DMS153 (cell line): ENCODE measurements at regions not wholly inside any gene's neighbourhood (a gene's known extent, or its start where the extent isn't known, plus 50 kb on each side); places are given as distances from the start of the nearest gene placed in this dataset.

Experiments
- DNase-seq: peaks from one replicate; lab custom pipeline; 2025; lab: John Stamatoyannopoulos, UW

DNA sequence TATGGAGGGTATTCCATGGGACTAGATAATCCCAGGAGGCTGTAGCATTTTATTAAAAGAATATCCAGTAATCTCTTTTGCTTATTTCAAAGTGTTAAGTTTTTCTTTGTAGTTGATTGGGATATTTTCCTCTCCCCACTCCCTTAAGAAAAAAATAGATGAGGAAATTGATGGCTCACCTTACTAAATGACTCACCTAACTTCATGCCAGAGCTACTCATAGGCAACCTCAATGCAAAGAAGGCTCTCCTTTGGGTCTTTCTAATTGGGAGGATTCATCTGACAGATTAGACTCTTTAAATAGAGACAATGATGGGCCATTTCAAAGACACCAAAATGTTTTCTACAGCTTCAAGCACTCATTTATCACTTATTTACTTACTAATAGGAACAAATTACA lies 528.5 kb upstream of the BTBD3 start:
- no peak for DNase-seq

GRCh38 chr20:11391591-11391990 lies 526.1 kb upstream of the BTBD3 start:
- DNase-seq = no peak

DNA sequence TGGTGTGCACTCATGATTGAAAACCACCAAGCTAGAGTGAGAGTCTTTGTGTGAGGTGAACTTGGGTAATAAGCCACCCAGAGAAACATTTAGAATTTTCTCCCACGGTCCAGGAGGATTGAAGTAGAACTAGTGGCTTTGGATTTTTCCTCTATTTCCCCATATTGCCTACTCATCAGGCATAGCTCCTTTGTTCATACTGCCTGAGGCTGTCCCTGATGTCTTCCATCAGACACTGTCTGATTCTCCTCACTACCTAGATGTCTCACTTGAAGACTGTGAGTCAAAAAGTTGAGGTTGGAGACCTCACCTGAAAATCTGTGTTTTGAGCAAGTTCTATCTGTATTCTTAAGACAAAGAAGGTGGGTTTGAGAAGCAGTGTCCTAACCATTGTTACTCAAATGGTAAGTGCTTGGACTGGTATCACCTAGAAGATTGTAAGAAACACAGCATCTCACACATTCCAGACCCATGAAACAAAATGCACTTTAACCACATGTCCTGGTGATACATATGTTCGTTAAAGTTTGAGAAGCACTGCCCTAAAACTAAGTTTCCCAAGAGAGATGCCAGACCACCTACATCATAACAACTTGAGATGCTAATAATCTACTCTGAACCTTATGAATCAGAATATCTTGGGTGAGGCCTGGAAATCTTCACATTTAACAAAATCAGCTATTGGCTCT lies 523.4 kb upstream of the BTBD3 start:
- DNase-seq = no peak

DNA sequence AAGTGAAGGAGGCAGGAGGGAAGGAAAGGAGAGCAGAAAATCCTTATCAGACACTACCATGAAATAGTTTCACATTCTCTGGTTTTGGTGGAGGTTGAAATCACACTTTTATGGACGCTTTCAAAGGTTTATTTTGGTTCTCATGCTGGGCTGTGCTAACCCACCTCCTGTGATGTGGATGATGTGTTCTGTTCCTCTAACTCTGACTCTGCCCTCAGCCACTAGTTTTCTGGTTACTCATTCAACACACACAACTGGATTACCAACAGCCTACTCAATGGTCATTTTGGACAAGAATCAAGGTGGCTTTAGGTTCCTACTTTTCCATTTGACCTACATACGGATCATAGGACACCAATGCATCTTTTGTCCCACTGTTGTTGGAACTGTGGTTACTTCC lies 522.1 kb upstream of the BTBD3 start:
- DNase-seq = no peak

DNA sequence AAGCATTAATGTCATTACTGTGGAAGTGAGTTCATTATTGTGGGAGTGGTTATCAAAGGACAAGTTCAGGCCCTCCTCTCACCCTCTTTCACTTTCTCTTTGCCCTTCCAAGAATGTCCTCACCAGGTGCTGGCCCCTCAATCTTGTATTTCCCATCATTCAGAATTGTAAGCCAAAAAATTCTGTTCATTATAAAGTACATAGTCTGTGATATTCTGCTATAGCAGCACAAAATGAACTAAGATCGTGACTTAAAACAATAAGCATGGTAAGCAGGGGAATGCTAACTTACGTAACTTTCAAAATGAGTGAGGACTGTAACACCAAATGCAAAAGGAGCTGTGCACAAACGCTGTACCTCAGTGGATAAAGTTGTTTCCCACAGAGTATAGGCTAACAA lies 515.7 kb upstream of the BTBD3 start:
- no peak for DNase-seq

DNA sequence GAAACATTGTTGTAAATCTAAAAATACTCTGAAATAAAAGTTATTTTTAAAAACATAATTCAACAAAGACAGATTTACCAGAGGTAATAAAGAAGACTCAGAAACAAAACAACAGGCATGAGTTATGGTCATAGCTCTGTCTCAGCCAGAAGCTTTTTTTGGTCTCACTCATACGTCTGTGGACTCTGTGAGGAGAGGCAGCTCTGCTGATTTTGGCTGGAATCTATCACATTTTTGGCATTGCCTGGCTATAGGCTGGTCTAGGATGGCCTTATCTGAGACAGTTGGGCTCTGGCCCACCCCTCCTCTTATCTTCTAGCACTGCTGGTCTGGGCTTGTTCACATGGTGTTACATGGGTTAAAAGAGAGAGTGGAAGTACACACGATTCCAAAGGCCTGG lies 514.0 kb upstream of the BTBD3 start:
- no peak for DNase-seq

- no peak for DNase-seq
These were observed 510.8 kb upstream of the BTBD3 start for GRCh38 chr20:11406877-11407276.

GRCh38 chr20:11409561-11409960 lies 508.1 kb upstream of the BTBD3 start:
- no peak for DNase-seq

- no peak for DNase-seq
These were observed 505.9 kb upstream of the BTBD3 start for GRCh38 chr20:11411765-11412164.

GRCh38 chr20:11426948-11427347 lies 490.7 kb upstream of the BTBD3 start:
- no peak for DNase-seq

DNA sequence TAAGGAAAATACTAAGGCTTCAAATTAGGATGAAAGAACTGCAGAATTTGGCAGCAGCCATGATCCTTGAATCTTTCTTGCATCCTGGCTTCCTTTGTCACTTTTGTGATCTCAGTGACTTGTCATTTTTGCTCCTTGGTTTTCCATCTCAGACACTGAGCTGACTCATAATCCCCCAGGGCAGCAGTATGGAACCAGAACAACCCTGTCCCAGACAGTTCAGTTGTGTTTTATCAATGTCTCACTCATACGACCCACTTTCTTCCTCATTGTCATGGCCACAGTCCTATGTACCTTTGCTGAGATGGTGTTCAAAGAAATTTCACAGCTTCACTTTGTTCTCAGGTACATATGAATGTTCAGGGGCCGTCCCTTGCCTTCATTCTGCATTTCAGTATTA lies 488.5 kb upstream of the BTBD3 start:
- no peak for DNase-seq

GRCh38 chr20:11429889-11430519 lies 487.7 kb upstream of the BTBD3 start:
- no peak for DNase-seq

- no peak for DNase-seq
These were observed 487.0 kb upstream of the BTBD3 start for GRCh38 chr20:11430652-11431051.

GRCh38 chr20:11431621-11432020 lies 486.1 kb upstream of the BTBD3 start:
- no peak for DNase-seq

DNA sequence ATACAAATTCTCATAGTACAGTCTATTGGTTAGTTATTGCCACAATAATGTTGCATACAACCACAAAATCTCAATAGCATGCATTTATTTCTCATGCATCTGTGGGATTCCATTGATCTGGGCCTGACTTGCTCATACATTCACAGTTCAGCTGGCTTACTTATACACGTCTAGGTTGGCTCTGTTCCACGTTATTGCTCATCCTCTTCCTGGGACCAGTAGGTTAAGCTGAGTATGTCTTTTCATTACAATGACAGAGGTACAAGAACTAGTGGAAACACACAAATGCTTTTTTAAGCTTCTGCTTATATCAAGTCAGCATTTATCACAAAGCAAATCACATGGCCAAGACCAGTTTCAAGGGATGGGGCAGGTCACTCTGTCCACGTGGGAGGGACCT lies 485.3 kb upstream of the BTBD3 start:
- DNase-seq = no peak

DNA sequence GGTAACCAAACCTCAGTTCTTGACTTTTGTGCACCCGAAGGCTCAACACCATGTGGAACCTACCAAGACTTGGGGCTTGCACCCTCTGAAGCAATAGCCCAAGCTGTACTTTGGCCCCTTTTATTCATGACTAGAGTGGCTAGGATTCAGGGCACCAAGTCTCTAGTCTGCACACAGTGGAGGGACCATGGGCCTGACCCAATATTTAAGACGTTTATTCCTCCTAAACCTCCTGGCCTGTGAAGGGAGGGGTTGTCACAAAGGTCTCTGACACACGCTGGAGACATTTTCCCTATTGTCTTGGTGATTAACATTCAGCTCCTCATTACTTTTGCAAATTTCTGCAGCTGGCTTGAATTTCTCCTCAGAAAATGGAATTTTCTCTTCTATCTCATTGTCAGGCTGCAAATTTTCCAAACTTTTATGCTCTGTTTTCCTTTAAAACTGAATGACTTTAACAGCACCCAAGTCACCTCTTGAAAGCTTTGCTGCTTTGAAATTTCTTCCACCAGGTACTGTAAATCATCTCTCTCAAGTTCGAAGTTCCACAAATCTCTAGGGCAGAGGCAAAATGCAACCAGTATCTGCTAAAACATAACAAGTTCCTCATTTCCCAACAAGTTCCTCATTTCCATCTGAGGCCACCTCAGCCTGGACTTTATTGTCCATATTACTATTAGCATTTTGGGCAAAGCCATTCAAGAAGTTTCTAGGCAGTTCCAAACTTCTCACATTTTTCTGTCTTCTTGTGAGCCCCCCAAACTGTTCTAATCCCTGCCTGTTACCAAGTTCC lies 481.4 kb upstream of the BTBD3 start:
- no peak for DNase-seq

GRCh38 chr20:11437090-11437489 lies 480.6 kb upstream of the BTBD3 start:
- DNase-seq = no peak

GRCh38 chr20:11437611-11438380 lies 479.9 kb upstream of the BTBD3 start:
- no peak for DNase-seq

GRCh38 chr20:11438412-11438811 lies 479.3 kb upstream of the BTBD3 start:
- no peak for DNase-seq

DNA sequence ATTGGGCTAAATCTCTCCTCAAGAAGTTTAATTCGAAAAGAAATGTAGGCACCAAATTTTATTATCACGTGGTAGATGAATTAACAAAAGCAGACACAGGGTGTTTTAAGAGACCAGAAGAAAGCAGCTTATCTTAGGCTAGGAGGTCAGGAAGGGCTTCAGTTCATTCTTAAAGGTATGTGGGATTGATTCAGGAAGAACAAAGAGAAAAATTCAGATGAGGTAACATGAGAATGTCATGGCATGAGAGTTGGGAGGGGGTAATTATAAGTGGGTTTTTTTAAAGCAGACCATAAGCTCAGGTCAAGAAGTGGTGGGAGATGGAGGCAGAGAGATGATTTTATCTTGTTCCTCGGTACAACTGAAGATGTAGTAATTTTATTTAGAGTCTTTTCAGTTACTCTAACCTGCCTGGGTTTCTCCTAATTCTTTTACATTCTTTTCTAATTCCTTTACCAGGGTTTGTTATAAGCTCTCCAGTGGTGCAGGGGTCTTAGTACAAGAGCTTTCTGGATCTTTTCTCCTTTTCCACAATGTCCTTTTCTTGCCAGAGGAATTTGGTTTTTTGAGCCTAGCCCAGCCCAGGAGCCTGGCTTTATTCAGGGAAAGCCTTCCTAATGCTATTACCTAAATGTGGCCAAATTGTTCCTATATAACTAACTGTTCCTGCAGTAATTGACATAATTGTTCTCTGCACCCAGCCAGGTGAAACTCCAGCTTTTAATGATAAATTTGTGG lies 474.1 kb upstream of the BTBD3 start:
- no peak for DNase-seq

DNA sequence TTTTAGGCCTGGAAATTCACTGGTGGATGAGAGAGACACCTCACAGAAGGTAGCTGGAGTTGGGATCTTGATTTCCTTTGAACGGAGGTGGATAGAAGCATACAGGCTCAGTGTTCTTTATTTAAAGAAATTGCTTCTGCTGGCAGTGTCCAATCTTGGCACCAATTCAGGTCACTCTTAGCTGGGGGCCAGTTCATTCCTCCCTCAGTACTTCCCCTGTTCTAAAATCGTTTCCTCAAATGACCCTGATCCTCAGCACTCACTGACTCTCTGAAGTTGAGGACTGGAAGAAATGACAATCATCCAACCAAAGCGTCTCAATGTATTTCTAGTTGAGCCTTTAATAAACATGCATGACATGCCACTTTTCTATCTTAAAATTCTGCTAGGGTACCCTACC lies 472.5 kb upstream of the BTBD3 start:
- no peak for DNase-seq

DNA sequence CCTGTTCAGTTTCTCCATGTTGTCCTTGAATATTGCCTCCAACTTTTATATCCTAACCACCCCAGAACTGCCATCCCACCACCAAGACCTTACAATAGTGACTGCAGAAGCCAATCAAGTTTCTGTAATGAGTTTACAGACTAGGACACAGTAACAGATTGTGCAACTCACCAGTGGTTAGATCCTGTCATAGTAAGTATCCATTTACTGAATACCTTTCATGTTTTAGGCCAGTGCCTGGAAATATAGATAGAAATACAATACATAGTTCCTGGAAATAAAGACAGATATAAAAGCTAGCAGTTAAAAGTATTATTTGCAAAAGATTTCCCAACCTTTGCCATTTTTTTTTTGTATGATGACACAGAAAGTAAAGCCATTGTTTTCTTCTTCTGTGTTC lies 471.8 kb upstream of the BTBD3 start:
- DNase-seq = no peak
